ENCODE measurements at regions not wholly inside any gene's neighbourhood (a gene's known extent, or its start where the extent isn't known, plus 50 kb on each side); places are given as distances from the start of the nearest gene placed in this dataset.

DNA sequence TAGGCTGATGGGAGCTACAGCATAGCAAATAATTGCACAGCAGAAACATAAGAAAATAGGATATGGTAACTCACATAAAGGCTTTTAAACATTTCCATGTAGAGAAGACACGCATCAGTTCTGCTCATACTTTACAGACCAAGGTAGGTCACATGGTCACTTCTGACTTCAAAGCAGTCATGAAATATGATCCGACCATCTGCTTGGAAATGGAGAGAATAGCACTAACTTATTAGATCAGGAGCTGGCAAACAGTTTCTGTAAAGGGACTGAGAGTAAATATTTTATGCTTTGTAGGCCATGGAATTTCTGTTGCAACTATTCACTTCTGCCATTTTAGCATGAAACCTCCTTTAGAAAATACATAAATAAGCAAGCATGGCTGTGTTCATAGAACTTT, 936.6 kb upstream of the FANCL start:
- Histone ChIP-seq H3K79me2 (ENCODE audit: control insufficient read depth, insufficient read depth, low read length) (no peaks in the 10 kb centered on the region), H3K36me3 (ENCODE audit: control insufficient read depth in 2 of 2, insufficient read depth in 2 of 2, low read length in 1 of 2) (no peaks in the 10 kb centered on the region), H2AFZ (ENCODE audit: control insufficient read depth, low read depth, low read length) (no peak overlapping the region), H3K4me1 (ENCODE audit: control insufficient read depth, insufficient read depth, low read length) (no peaks in the 10 kb centered on the region), H3K4me2 (ENCODE audit: control insufficient read depth, insufficient read depth) (no peak overlapping the region), H3K9me3 (replicated peaks; ENCODE audit: control insufficient read depth, insufficient read depth, low read length) (no peaks in the 10 kb centered on the region), H3K4me3 (no peak overlapping the region), H4K20me1 (ENCODE audit: control insufficient read depth, insufficient read depth) (no peaks in the 10 kb centered on the region), H3K9ac (ENCODE audit: control insufficient read depth, insufficient read depth, low read length) (no peak overlapping the region), H3K27ac (ENCODE audit: control insufficient read depth, insufficient read depth) (no peak overlapping the region), H3K27me3 (replicated peaks in 1 of 2; ENCODE audit: control insufficient read depth in 2 of 2, insufficient read depth in 2 of 2, low read length in 1 of 2) (no peaks in the 10 kb centered on the region)
- intact Hi-C loops (cut with micrococcal nuclease; ENCODE audit: unreplicated experiment) (loop anchor here (5.0 kb wide), 1 partner anchor 150 kb away; no protein-coding TSS in a partner anchor), in situ Hi-C loops (cut with MboI) (no loop called here)
- ChIA-PET SMC1A (ENCODE audit: uncharacterized antibody, unreplicated experiment) (no interaction called here), RAD21 (ENCODE audit: unreplicated experiment) (no interaction called here), CTCF (interaction anchor here (0.6 kb wide), 1 partner anchor 1204 kb away, joined by 3 read pairs; no protein-coding TSS in a partner anchor), POLR2A (no interaction called here)
- DNase-seq (ENCODE audit: low read depth, low spot score) (no peak), ATAC-seq (no peak), FAIRE-seq (no peak)
- TF ChIP-seq TBL1XR1 (IDR thresholded peaks at IDR 0.05; ENCODE audit: low read depth, low read length) (no peak), LARP7 (IDR thresholded peaks at IDR 0.05) (no peak), TCF3 (IDR thresholded peaks at IDR 0.05; ENCODE audit: borderline replicate concordance, insufficient read depth, low read depth, low read length) (no peak), SMAD5 (IDR thresholded peaks at IDR 0.05; ENCODE audit: low read depth) (no peak), SUZ12 (IDR thresholded peaks at IDR 0.05; ENCODE audit: unreplicated experiment) (no peak), GABPA (IDR thresholded peaks at IDR 0.05; ENCODE audit: low read depth) (no peak), FOS (IDR thresholded peaks at IDR 0.05; ENCODE audit: borderline replicate concordance, extremely low read depth, insufficient read length) (no peak), TAF1 (IDR thresholded peaks at IDR 0.05; ENCODE audit: borderline replicate concordance, low read depth, low read length) (no peak), YBX1 (IDR thresholded peaks at IDR 0.05) (no peak)
- TF ChIP-seq, protein P1, sequence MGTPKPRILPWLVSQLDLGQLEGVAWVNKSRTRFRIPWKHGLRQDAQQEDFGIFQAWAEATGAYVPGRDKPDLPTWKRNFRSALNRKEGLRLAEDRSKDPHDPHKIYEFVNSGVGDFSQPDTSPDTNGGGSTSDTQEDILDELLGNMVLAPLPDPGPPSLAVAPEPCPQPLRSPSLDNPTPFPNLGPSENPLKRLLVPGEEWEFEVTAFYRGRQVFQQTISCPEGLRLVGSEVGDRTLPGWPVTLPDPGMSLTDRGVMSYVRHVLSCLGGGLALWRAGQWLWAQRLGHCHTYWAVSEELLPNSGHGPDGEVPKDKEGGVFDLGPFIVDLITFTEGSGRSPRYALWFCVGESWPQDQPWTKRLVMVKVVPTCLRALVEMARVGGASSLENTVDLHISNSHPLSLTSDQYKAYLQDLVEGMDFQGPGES (IDR thresholded peaks at IDR 0.05): no peak
- TF ChIP-seq, protein P2, sequence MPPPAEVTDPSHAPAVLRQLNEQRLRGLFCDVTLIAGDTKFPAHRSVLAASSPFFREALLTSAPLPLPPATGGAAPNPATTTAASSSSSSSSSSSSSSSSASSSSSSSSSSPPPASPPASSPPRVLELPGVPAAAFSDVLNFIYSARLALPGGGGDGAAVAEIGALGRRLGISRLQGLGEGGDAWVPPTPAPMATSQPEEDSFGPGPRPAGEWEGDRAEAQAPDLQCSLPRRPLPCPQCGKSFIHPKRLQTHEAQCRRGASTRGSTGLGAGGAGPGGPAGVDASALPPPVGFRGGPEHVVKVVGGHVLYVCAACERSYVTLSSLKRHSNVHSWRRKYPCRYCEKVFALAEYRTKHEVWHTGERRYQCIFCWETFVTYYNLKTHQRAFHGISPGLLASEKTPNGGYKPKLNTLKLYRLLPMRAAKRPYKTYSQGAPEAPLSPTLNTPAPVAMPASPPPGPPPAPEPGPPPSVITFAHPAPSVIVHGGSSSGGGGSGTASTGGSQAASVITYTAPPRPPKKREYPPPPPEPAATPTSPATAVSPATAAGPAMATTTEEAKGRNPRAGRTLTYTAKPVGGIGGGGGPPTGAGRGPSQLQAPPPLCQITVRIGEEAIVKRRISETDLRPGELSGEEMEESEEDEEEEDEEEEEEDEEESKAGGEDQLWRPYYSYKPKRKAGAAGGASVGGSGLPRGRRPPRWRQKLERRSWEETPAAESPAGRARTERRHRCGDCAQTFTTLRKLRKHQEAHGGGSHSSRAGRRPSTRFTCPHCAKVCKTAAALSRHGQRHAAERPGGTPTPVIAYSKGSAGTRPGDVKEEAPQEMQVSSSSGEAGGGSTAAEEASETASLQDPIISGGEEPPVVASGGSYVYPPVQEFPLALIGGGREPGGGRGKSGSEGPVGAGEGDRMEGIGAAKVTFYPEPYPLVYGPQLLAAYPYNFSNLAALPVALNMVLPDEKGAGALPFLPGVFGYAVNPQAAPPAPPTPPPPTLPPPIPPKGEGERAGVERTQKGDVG (CRISPR knock-in tag; IDR thresholded peaks at IDR 0.05): no peak
- TF ChIP-seq, protein P3, sequence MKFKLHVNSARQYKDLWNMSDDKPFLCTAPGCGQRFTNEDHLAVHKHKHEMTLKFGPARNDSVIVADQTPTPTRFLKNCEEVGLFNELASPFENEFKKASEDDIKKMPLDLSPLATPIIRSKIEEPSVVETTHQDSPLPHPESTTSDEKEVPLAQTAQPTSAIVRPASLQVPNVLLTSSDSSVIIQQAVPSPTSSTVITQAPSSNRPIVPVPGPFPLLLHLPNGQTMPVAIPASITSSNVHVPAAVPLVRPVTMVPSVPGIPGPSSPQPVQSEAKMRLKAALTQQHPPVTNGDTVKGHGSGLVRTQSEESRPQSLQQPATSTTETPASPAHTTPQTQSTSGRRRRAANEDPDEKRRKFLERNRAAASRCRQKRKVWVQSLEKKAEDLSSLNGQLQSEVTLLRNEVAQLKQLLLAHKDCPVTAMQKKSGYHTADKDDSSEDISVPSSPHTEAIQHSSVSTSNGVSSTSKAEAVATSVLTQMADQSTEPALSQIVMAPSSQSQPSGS (IDR thresholded peaks at IDR 0.05; ENCODE audit: low read length): no peak
- TF ChIP-seq, protein P4, sequence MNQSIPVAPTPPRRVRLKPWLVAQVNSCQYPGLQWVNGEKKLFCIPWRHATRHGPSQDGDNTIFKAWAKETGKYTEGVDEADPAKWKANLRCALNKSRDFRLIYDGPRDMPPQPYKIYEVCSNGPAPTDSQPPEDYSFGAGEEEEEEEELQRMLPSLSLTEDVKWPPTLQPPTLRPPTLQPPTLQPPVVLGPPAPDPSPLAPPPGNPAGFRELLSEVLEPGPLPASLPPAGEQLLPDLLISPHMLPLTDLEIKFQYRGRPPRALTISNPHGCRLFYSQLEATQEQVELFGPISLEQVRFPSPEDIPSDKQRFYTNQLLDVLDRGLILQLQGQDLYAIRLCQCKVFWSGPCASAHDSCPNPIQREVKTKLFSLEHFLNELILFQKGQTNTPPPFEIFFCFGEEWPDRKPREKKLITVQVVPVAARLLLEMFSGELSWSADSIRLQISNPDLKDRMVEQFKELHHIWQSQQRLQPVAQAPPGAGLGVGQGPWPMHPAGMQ (IDR thresholded peaks at IDR 0.05; ENCODE audit: borderline replicate concordance): no peak
- TF ChIP-seq, protein P5, sequence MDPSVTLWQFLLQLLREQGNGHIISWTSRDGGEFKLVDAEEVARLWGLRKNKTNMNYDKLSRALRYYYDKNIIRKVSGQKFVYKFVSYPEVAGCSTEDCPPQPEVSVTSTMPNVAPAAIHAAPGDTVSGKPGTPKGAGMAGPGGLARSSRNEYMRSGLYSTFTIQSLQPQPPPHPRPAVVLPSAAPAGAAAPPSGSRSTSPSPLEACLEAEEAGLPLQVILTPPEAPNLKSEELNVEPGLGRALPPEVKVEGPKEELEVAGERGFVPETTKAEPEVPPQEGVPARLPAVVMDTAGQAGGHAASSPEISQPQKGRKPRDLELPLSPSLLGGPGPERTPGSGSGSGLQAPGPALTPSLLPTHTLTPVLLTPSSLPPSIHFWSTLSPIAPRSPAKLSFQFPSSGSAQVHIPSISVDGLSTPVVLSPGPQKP (IDR thresholded peaks at IDR 0.05; ENCODE audit: low read depth, low read length): no peak
- 21% methylated on average over 2 of the region's 2 CpGs for WGBS (ENCODE audit: insufficient coverage, insufficient replicate concordance, low lambda C conversion rate, missing lambda C conversion rate)
- BruUV-seq (replicated peaks): no TSS peak

All from GM12878 (cell line).